WERI-Rb-1 (cell line): ENCODE measurements at regions not wholly inside any gene's neighbourhood (a gene's known extent, or its start where the extent isn't known, plus 50 kb on each side); places are given as distances from the start of the nearest gene placed in this dataset.
"Not testable (repeated sequence)": the region's sequence is repeated elsewhere in the genome, so short reads cannot be mapped to it uniquely, and the experiment has no call there.

Experiments used
- DNase-seq: peaks from one replicate; pipeline ENCODE4 v3.0.0-alpha.2; 2020
- H3K27ac ChIP-seq: fragments of 250-450 bp; sonication (Bioruptor Pico); 2 replicates; pipeline ENCODE4 v1.5.1; 2020; ENCODE audit warnings: mild to moderate bottlenecking, moderate library complexity
- H3K27me3 ChIP-seq: fragments of 250-450 bp; sonication (Bioruptor Pico); 2 replicates; pipeline ENCODE4 v1.5.1; 2021; ENCODE audit warnings: mild to moderate bottlenecking, low read depth, moderate library complexity; ENCODE audit not compliant: insufficient read depth, severe bottlenecking
- H3K36me3 ChIP-seq: fragments of 250-450 bp; sonication (Bioruptor Pico); 2 replicates; pipeline ENCODE4 v1.5.1; 2020; ENCODE audit warnings: mild to moderate bottlenecking, moderate library complexity
- H3K4me3 ChIP-seq: 2 replicates; pipeline ENCODE4 v1.5.1; 2011; ENCODE audit warnings: low read depth, mild to moderate bottlenecking, control low read depth, low read length
- H3K9me3 ChIP-seq: fragments of 250-450 bp; sonication (Bioruptor Pico); 2 replicates; pipeline ENCODE4 v1.5.1; 2021; ENCODE audit warnings: mild to moderate bottlenecking, moderate library complexity; ENCODE audit not compliant: severe bottlenecking
- CTCF ChIP-seq: IDR thresholded peaks from 2 replicates; pipeline ENCODE4 v1.5.1; 2011; ENCODE audit warnings: low read depth, mild to moderate bottlenecking, control low read depth, inconsistent platforms, low read length

DNA sequence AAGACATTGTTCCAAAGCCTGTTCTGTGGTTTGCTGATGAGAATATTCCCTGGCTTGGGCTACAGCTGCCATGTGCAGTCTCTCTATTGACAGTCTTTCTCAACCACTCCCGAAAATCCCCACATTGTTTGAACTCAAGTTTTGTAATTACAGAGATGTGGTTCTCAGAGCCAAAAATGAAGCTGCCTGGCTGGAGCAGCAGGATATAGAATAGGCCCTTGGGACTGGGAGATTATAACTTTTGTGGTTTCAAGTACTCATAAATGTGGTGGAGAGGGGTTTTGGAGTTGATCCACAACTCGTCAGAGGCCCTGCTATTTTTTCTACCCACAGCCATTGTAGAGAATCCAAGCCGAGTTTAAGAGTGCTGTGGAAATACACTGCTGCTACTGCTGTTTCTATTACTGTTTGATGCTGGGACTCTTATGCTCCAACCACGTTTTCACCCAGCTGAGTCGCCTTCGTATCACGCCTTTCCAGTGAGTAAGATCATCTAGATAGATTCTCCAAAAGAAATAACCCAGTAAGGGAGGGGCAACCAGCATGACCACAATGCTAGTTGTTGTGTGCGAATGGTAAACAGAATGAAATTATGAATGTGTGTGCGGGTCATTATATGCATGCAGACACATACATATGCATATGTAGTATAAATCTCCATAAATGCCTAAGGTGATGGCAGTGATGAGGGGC is 57.1 kb upstream of the ATXN3L start:
- no peak for TF ChIP-seq CTCF
- Histone ChIP-seq H3K36me3 (no peaks in the 10 kb centered on the region), H3K4me3 (no peak overlapping the region), H3K27ac (peak overlapping the region; percentile 92), H3K9me3 (no peaks in the 10 kb centered on the region), H3K27me3 (no peaks in the 10 kb centered on the region)
- peak; percentile 65 for DNase-seq

- not testable (repeated sequence) for H3K36me3 ChIP-seq, H3K4me3 ChIP-seq, H3K27me3 ChIP-seq, H3K9me3 ChIP-seq, DNase-seq
- peak overlapping the region; percentile 92 for H3K27ac ChIP-seq
Measured at GRCh38 chrX:13375596-13375995, 55.7 kb upstream of the ATXN3L start.

DNA sequence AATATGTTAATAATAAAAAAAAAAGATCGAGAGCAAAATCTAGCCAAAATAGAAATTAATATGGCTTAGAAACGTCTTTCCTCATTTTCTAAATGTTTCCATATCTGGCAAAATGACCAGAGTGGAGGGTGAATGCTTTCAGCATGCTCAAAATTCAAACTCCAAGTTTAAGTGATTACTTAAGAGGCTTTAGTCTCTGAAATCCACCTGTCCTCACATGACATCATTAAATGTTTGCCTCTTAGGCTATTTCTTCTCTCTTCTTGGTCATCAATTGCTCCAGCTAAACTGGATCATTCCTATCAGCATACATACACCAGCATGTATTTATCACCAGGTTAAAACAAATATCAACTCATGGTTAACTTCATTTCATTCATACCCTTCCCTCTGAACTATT is 54.5 kb upstream of the ATXN3L start:
- H3K27ac ChIP-seq, result peak overlapping the region; percentile 92
- no peaks in the 10 kb centered on the region for H3K36me3 ChIP-seq
- H3K9me3 ChIP-seq, result no peaks in the 10 kb centered on the region
- DNase-seq, result no peak
- no peak for TF ChIP-seq CTCF
- no peak overlapping the region for H3K4me3 ChIP-seq
- no peaks in the 10 kb centered on the region for H3K27me3 ChIP-seq

DNA sequence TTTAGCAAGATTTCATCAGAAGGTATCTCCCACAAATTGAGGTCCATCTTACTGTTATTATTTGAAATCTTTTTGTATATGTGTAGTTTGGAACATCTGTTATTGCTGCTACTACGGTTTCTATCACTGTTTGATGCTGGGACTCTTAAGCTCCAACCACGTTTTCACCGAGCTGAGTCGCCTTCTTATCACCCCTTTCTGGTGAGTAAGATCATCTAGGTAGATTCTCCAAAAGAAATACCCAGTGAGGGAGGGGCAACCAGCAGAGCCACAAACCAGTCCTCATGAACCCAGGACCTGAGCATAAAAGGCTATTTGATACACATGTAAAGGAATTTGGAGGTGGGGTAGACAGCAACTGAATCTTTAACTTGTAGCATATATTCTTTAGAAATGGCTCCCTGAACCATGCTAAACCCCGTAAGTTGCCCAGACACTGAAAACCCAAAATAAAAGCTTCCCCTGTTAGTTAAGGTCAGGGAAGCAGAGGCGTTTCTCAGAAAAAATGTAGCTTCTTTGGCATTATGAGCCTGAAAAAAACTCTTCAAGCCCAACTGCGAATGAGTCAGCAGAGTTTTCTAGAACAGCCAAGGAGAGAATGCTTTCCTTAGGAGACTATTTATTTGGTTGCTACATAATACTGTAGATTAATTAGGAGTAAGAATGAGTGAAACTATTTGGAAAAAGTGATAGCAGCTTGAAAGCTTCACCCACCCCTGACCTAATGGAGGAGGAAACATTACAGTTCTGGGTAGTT is 53.8 kb upstream of the ATXN3L start:
- Histone ChIP-seq H3K9me3 (no peaks in the 10 kb centered on the region), H3K27me3 (no peaks in the 10 kb centered on the region), H3K4me3 (no peak overlapping the region), H3K27ac (peak overlapping the region; percentile 92), H3K36me3 (no peaks in the 10 kb centered on the region)
- DNase-seq, result no peak
- TF ChIP-seq CTCF, result no peak

GRCh38 chrX:13373027-13373426 is 53.2 kb upstream of the ATXN3L start:
- Histone ChIP-seq H3K36me3 (no peaks in the 10 kb centered on the region), H3K27me3 (no peaks in the 10 kb centered on the region), H3K27ac (peak overlapping the region; percentile 92; the same call in 1 of the 2 replicates), H3K9me3 (no peaks in the 10 kb centered on the region), H3K4me3 (no peak overlapping the region)
- DNase-seq, result no peak
- TF ChIP-seq CTCF, result no peak

GRCh38 chrX:13372203-13372980 is 52.5 kb upstream of the ATXN3L start:
- no peaks in the 10 kb centered on the region for H3K36me3 ChIP-seq
- no peak for DNase-seq
- H3K27me3 ChIP-seq, result no peaks in the 10 kb centered on the region
- H3K9me3 ChIP-seq, result no peaks in the 10 kb centered on the region
- H3K4me3 ChIP-seq, result no peak overlapping the region
- no peak for TF ChIP-seq CTCF
- no peak overlapping the region for H3K27ac ChIP-seq
